ENCODE measurements at regions not wholly inside any gene's neighbourhood (a gene's known extent, or its start where the extent isn't known, plus 50 kb on each side); places are given as distances from the start of the nearest gene placed in this dataset.

GRCh38 chr7:41000042-41000441 is 702.8 kb downstream of the INHBA start (continued):
- TF ChIP-seq SMC3 (IDR thresholded peaks at IDR 0.05; ENCODE audit: low read depth, low read length) = no peak
- TF ChIP-seq SIN3A (IDR thresholded peaks at IDR 0.05; ENCODE audit: borderline replicate concordance, low read depth, low read length) = no peak

GRCh38 chr7:40996233-40996677 is 706.6 kb downstream of the INHBA start:
- no peaks in the 10 kb centered on the region for H3K36me3 ChIP-seq (replicated peaks in 1 of 2; ENCODE audit: control insufficient read depth in 1 of 2, insufficient read depth in 2 of 2, low read length in 1 of 2)
- ChIA-PET POLR2A (no interaction called here), CTCF (interaction anchor here (1.1 kb wide), 1 partner anchor 701 kb away, joined by 3 read pairs; no protein-coding TSS in a partner anchor)
- no peaks in the 10 kb centered on the region for H3F3A ChIP-seq (replicated peaks; ENCODE audit: insufficient read depth)
- no peak overlapping the region for H3K4me3 ChIP-seq (ENCODE audit: low read depth in 2 of 2, low read length in 1 of 2)
- H3K27me3 ChIP-seq (ENCODE audit: insufficient read depth) = no peaks in the 10 kb centered on the region
- DNase-seq = no peak
- H3K9me3 ChIP-seq = no peaks in the 10 kb centered on the region
- no peak overlapping the region for H3K4me2 ChIP-seq
- peaks cover 0 to 5% of the 10 kb centered on the region in 2 experiments; a peak in 1 of 4 replicates for H3K4me1 ChIP-seq (ENCODE audit: control insufficient read depth in 1 of 2, insufficient read depth in 2 of 2, low read depth in 1 of 2, low read length in 1 of 2)
- no peaks in the 10 kb centered on the region for H3K9me2 ChIP-seq
- H4K20me1 ChIP-seq (ENCODE audit: insufficient read depth) = no peaks in the 10 kb centered on the region
- no peak overlapping the region for H3K9ac ChIP-seq
- 74% methylated on average over 5 of the region's 5 CpGs for WGBS (ENCODE audit: low lambda C conversion rate)
- peak overlapping the region in 1 of 2 experiments; percentile 11; a peak in 1 of 4 replicates for H3K27ac ChIP-seq (ENCODE audit: low read depth in 2 of 2, low read length in 1 of 2)
- no peak overlapping the region for H2AFZ ChIP-seq (ENCODE audit: low read depth)
- TF ChIP-seq NFIC (IDR thresholded peaks at IDR 0.05; ENCODE audit: borderline replicate concordance) (peak; percentile 72), POLR2AphosphoS5 (IDR thresholded peaks at IDR 0.05; ENCODE audit: low read depth, low read length) (no peak)
- no peaks in the 10 kb centered on the region for H3K79me2 ChIP-seq (ENCODE audit: insufficient read depth)

GRCh38 chr7:40990841-40991240 is 712.0 kb downstream of the INHBA start:
- WGBS (ENCODE audit: low lambda C conversion rate) = 89% methylated on average over 3 of the region's 3 CpGs
- H2AFZ ChIP-seq (ENCODE audit: low read depth) = no peak overlapping the region
- no peak overlapping the region for H3K9ac ChIP-seq
- CTCF ChIA-PET = interaction anchor here (1.0 to 2.2 kb wide), 2 partner anchors 12 to 15 kb away, joined by 4 to 8 read pairs; no protein-coding TSS in a partner anchor
- no peaks in the 10 kb centered on the region for H3K79me2 ChIP-seq (ENCODE audit: insufficient read depth)
- no peaks in the 10 kb centered on the region for H4K20me1 ChIP-seq (ENCODE audit: insufficient read depth)
- no peak for DNase-seq
- H3F3A ChIP-seq (replicated peaks; ENCODE audit: insufficient read depth) = no peaks in the 10 kb centered on the region
- H3K27me3 ChIP-seq (ENCODE audit: insufficient read depth) = no peaks in the 10 kb centered on the region
- H3K9me3 ChIP-seq = no peaks in the 10 kb centered on the region
- H3K27ac ChIP-seq (ENCODE audit: low read depth in 2 of 2, low read length in 1 of 2) = no peak overlapping the region
- H3K4me2 ChIP-seq = no peak overlapping the region
- POLR2A ChIA-PET = no interaction called here
- H3K36me3 ChIP-seq (replicated peaks in 1 of 2; ENCODE audit: control insufficient read depth in 1 of 2, insufficient read depth in 2 of 2, low read length in 1 of 2) = no peaks in the 10 kb centered on the region
- no peaks in the 10 kb centered on the region for H3K9me2 ChIP-seq
- no peaks in the 10 kb centered on the region for H3K4me1 ChIP-seq (ENCODE audit: control insufficient read depth in 1 of 2, insufficient read depth in 2 of 2, low read depth in 1 of 2, low read length in 1 of 2)
- no peak overlapping the region for H3K4me3 ChIP-seq (ENCODE audit: low read depth in 2 of 2, low read length in 1 of 2)
- no peak for TF ChIP-seq USF1 (IDR thresholded peaks at IDR 0.05; ENCODE audit: borderline replicate concordance, low read depth)
- no peak for TF ChIP-seq EP300 (IDR thresholded peaks at IDR 0.05; ENCODE audit: borderline replicate concordance in 1 of 2, low read depth in 1 of 2, low read length in 1 of 2)
- TF ChIP-seq JUND (IDR thresholded peaks at IDR 0.05) = no peak
- TF ChIP-seq RCOR1 (IDR thresholded peaks at IDR 0.05; ENCODE audit: low read length) = no peak
- no peak for TF ChIP-seq NFIC (IDR thresholded peaks at IDR 0.05; ENCODE audit: borderline replicate concordance)
- TF ChIP-seq USF2 (IDR thresholded peaks at IDR 0.05; ENCODE audit: borderline replicate concordance, low read depth, low read length) = no peak
- TF ChIP-seq SMC3 (IDR thresholded peaks at IDR 0.05; ENCODE audit: low read depth, low read length) = no peak
- TF ChIP-seq PBX3 (IDR thresholded peaks at IDR 0.05) = no peak
- TF ChIP-seq MXI1 (IDR thresholded peaks at IDR 0.05; ENCODE audit: low read depth, low read length) = no peak
- TF ChIP-seq CHD2 (IDR thresholded peaks at IDR 0.05; ENCODE audit: low read length, partially characterized antibody) = no peak
- no peak for TF ChIP-seq TEAD4 (IDR thresholded peaks at IDR 0.05; ENCODE audit: borderline replicate concordance, insufficient read depth)
- TF ChIP-seq TAF1 (IDR thresholded peaks at IDR 0.05; ENCODE audit: borderline replicate concordance, low read depth, low read length) = no peak
- no peak for TF ChIP-seq EZH2phosphoT487 (IDR thresholded peaks at IDR 0.05; ENCODE audit: borderline replicate concordance, low read depth)
- no peak for TF ChIP-seq FOSL2 (IDR thresholded peaks at IDR 0.05; ENCODE audit: borderline replicate concordance, low read depth)
- TF ChIP-seq TCF12 (IDR thresholded peaks at IDR 0.05) = no peak
- TF ChIP-seq ZBTB33 (IDR thresholded peaks at IDR 0.05; ENCODE audit: borderline replicate concordance, low read depth) = no peak
- TF ChIP-seq FOXM1 (IDR thresholded peaks at IDR 0.05; ENCODE audit: low read depth) = no peak
- TF ChIP-seq CTCF (IDR thresholded peaks at IDR 0.05) = no peak

Measured in SK-N-SH (cell line).